ENCODE measurements at regions not wholly inside any gene's neighbourhood (a gene's known extent, or its start where the extent isn't known, plus 50 kb on each side); places are given as distances from the start of the nearest gene placed in this dataset.

DNA sequence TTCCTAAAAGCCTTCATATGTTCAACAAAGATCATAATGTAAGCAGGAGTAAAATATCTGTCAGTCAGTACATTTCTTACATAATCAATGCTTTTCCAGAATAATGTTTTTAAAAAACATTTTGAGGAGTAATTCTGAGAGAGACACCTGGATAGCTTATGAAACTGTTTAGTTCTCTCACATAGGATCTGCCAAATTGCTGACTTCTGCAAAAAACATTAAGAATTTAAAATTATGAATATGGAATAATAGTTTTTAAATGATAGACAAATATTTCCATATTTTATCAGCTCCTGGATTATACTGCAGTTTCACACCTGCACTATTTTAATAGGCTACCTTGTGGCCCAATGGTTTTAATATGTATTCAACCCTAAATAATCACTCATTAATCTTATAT is 142.7 kb upstream of the RUNX1 start:
- Histone ChIP-seq H3K27ac (ENCODE audit: low read depth, low read length, poor library complexity, severe bottlenecking) (no peak overlapping the region), H3K36me3 (ENCODE audit: insufficient read depth, low read length) (no peaks in the 10 kb centered on the region), H3K4me2 (ENCODE audit: low read length) (no peak overlapping the region), H3K9me3 (ENCODE audit: low read length) (no peaks in the 10 kb centered on the region; the same call in 1 of the 2 replicates), H3K9me2 (ENCODE audit: insufficient read depth, low read length) (no peaks in the 10 kb centered on the region), H4K20me1 (ENCODE audit: insufficient read depth, low read length) (no peaks in the 10 kb centered on the region), H3K4me1 (ENCODE audit: insufficient read depth, low read length, poor library complexity, severe bottlenecking) (peaks cover 35% of the 10 kb centered on the region), H2AFZ (ENCODE audit: low read length) (no peak overlapping the region), H3K79me2 (ENCODE audit: insufficient read depth, low read depth, low read length) (no peaks in the 10 kb centered on the region), H3K4me3 (ENCODE audit: low read depth, low read length, poor library complexity, severe bottlenecking) (no peak overlapping the region)
- intact Hi-C loops (cut with micrococcal nuclease; ENCODE audit: unreplicated experiment) = loop anchor here (5.0 kb wide), 1 partner anchor 139 kb away; no protein-coding TSS in a partner anchor
- no TSS peak for BruUV-seq (replicated peaks)
- CTCF ChIA-PET (ENCODE audit: unreplicated experiment) = interaction anchor here (1.4 kb wide), 1 partner anchor 13 kb away, joined by 6 read pairs; no protein-coding TSS in a partner anchor
- DNase-seq (ENCODE audit: low spot score) = no peak
- POLR2A ChIA-PET = interaction anchor here (1.2 to 2.5 kb wide), 3 partner anchors 10 to 53 kb away, joined by 3 to 9 read pairs (median 5); no protein-coding TSS in a partner anchor
- TF ChIP-seq EZH2phosphoT487 (IDR thresholded peaks at IDR 0.05; ENCODE audit: borderline replicate concordance, low read depth, low read length) (no peak), CTCF (conservative IDR thresholded peaks at IDR 0.05; ENCODE audit: low read length) (no peak)

GRCh38 chr21:35191128-35191527 is 142.0 kb upstream of the RUNX1 start:
- intact Hi-C loops (cut with micrococcal nuclease; ENCODE audit: unreplicated experiment) = loop anchor here (5.0 kb wide), 1 partner anchor 139 kb away; no protein-coding TSS in a partner anchor
- no peak overlapping the region for H2AFZ ChIP-seq (ENCODE audit: low read length)
- no peaks in the 10 kb centered on the region for H3K36me3 ChIP-seq (ENCODE audit: insufficient read depth, low read length)
- POLR2A ChIA-PET = interaction anchor here (0.9 to 2.5 kb wide), 4 partner anchors 11 to 324 kb away, joined by 3 to 9 read pairs (median 3); no protein-coding TSS in a partner anchor
- no peak for DNase-seq (ENCODE audit: low spot score)
- H4K20me1 ChIP-seq (ENCODE audit: insufficient read depth, low read length) = no peaks in the 10 kb centered on the region
- H3K27ac ChIP-seq (ENCODE audit: low read depth, low read length, poor library complexity, severe bottlenecking) = no peak overlapping the region
- no peak overlapping the region for H3K4me2 ChIP-seq (ENCODE audit: low read length)
- peaks cover 35% of the 10 kb centered on the region for H3K4me1 ChIP-seq (ENCODE audit: insufficient read depth, low read length, poor library complexity, severe bottlenecking)
- H3K9me3 ChIP-seq (ENCODE audit: low read length) = no peaks in the 10 kb centered on the region; the same call in 1 of the 2 replicates
- H3K9me2 ChIP-seq (ENCODE audit: insufficient read depth, low read length) = no peaks in the 10 kb centered on the region
- CTCF ChIA-PET (ENCODE audit: unreplicated experiment) = interaction anchor here (1.4 kb wide), 1 partner anchor 14 kb away, joined by 6 read pairs; no protein-coding TSS in a partner anchor
- no peaks in the 10 kb centered on the region for H3K79me2 ChIP-seq (ENCODE audit: insufficient read depth, low read depth, low read length)
- TF ChIP-seq CTCF (conservative IDR thresholded peaks at IDR 0.05; ENCODE audit: low read length) (no peak), EZH2phosphoT487 (IDR thresholded peaks at IDR 0.05; ENCODE audit: borderline replicate concordance, low read depth, low read length) (no peak)
- BruUV-seq (replicated peaks) = no TSS peak
- H3K4me3 ChIP-seq (ENCODE audit: low read depth, low read length, poor library complexity, severe bottlenecking) = no peak overlapping the region

- H3K9me2 ChIP-seq (ENCODE audit: insufficient read depth, low read length) = no peaks in the 10 kb centered on the region
- H3K27ac ChIP-seq (ENCODE audit: low read depth, low read length, poor library complexity, severe bottlenecking) = peak overlapping the region; percentile 71
- intact Hi-C loops (cut with micrococcal nuclease; ENCODE audit: unreplicated experiment) = loop anchor here (5.0 kb wide), 1 partner anchor 138 kb away; no protein-coding TSS in a partner anchor
- peak overlapping the region; percentile 59; the same call in 1 of the 2 replicates for H2AFZ ChIP-seq (ENCODE audit: low read length)
- ChIA-PET POLR2A (interaction anchor here (0.7 to 2.7 kb wide), 9 partner anchors 8 to 323 kb away, joined by 3 to 20 read pairs (median 4); no protein-coding TSS in a partner anchor), CTCF (ENCODE audit: unreplicated experiment) (no interaction called here)
- no peaks in the 10 kb centered on the region for H3K79me2 ChIP-seq (ENCODE audit: insufficient read depth, low read depth, low read length)
- no peaks in the 10 kb centered on the region; the same call in 1 of the 2 replicates for H3K9me3 ChIP-seq (ENCODE audit: low read length)
- H3K36me3 ChIP-seq (ENCODE audit: insufficient read depth, low read length) = no peaks in the 10 kb centered on the region
- no peak for DNase-seq (ENCODE audit: low spot score)
- H3K4me2 ChIP-seq (ENCODE audit: low read length) = peak overlapping the region; percentile 74
- H4K20me1 ChIP-seq (ENCODE audit: insufficient read depth, low read length) = no peaks in the 10 kb centered on the region
- peaks cover 35% of the 10 kb centered on the region for H3K4me1 ChIP-seq (ENCODE audit: insufficient read depth, low read length, poor library complexity, severe bottlenecking)
- H3K4me3 ChIP-seq (ENCODE audit: low read depth, low read length, poor library complexity, severe bottlenecking) = peak overlapping the region; percentile 59
- TF ChIP-seq EZH2phosphoT487 (IDR thresholded peaks at IDR 0.05; ENCODE audit: borderline replicate concordance, low read depth, low read length) (no peak), CTCF (conservative IDR thresholded peaks at IDR 0.05; ENCODE audit: low read length) (no peak)
- BruUV-seq (replicated peaks) = no TSS peak
Measured at GRCh38 chr21:35190201-35190701, 141.1 kb upstream of the RUNX1 start.

All from OCI-LY7 (cell line).